NCI-H187 (cell line): ENCODE measurements at regions not wholly inside any gene's neighbourhood (a gene's known extent, or its start where the extent isn't known, plus 50 kb on each side); places are given as distances from the start of the nearest gene placed in this dataset.
"Not testable (repeated sequence)": the region's sequence is repeated elsewhere in the genome, so short reads cannot be mapped to it uniquely, and the experiment has no call there.

Experiments used
- DNase-seq, 2 experiments: peaks; one replicate each; lab custom pipeline; 2025; lab: John Stamatoyannopoulos, UW

GRCh38 chr3:188000361-188000861 is 153.5 kb upstream of the LPP start:
- no peak for DNase-seq

- no peak for DNase-seq
Observed at GRCh38 chr3:188001093-188001492, 152.9 kb upstream of the LPP start.

- no peak for DNase-seq
Observed at GRCh38 chr3:188001926-188002325, 152.0 kb upstream of the LPP start.

- no peak for DNase-seq
Observed at GRCh38 chr3:188002626-188003138, 151.3 kb upstream of the LPP start.

- DNase-seq = no peak
Observed at GRCh38 chr3:188003188-188004171, 150.5 kb upstream of the LPP start.

- peak in 1 of 2 experiments; percentile 12 for DNase-seq
Observed at GRCh38 chr3:188006726-188007393, 147.1 kb upstream of the LPP start.

GRCh38 chr3:188007897-188008296 is 146.1 kb upstream of the LPP start:
- no peak for DNase-seq

- DNase-seq = no peak
Observed at GRCh38 chr3:188008582-188009213, 145.3 kb upstream of the LPP start.

- no peak for DNase-seq
Observed at GRCh38 chr3:188010478-188010877, 143.5 kb upstream of the LPP start.

- no peak for DNase-seq
Observed at GRCh38 chr3:188019727-188020126, 134.2 kb upstream of the LPP start.

GRCh38 chr3:188021041-188021440 is 132.9 kb upstream of the LPP start:
- DNase-seq = no peak

- DNase-seq = no peak
Observed at GRCh38 chr3:188021502-188022040, 132.4 kb upstream of the LPP start.

GRCh38 chr3:188022902-188023301 is 131.1 kb upstream of the LPP start:
- not testable (repeated sequence) for DNase-seq

- no peak for DNase-seq
Observed at GRCh38 chr3:188025555-188025954, 128.4 kb upstream of the LPP start.

GRCh38 chr3:188026191-188026968 is 127.6 kb upstream of the LPP start:
- DNase-seq = no peak

- no peak for DNase-seq
Observed at GRCh38 chr3:188031121-188031520, 122.8 kb upstream of the LPP start.

GRCh38 chr3:188034989-188035388 is 119.0 kb upstream of the LPP start:
- no peak for DNase-seq

- DNase-seq = no peak
Observed at GRCh38 chr3:188036375-188037194, 117.4 kb upstream of the LPP start.

GRCh38 chr3:188037195-188037718 is 116.7 kb upstream of the LPP start:
- DNase-seq = no peak

- no peak for DNase-seq
Observed at GRCh38 chr3:188037965-188038581, 115.9 kb upstream of the LPP start.
